Duodenal mucosa (tissue), 2 donors: ENCODE measurements at regions not wholly inside any gene's neighbourhood (a gene's known extent, or its start where the extent isn't known, plus 50 kb on each side); places are given as distances from the start of the nearest gene placed in this dataset.
"Not testable (repeated sequence)": the region's sequence is repeated elsewhere in the genome, so short reads cannot be mapped to it uniquely, and the experiment has no call there.

Experiments used
- H3K27ac ChIP-seq: one replicate; pipeline ENCODE4 v1.7.0; 2013; ENCODE audit warnings: low read depth, low read length
- H3K27me3 ChIP-seq, 2 donors: one replicate each; pipeline ENCODE4 v1.7.0; 2013; ENCODE audit warnings: low read length in 2 of 2, control low read depth in 1 of 2; ENCODE audit not compliant: insufficient read depth in 2 of 2, control insufficient read depth in 1 of 2
- H3K36me3 ChIP-seq, 2 donors: one replicate each; pipeline ENCODE4 v1.7.0; 2013; ENCODE audit warnings: low read length in 2 of 2, control low read depth in 1 of 2; ENCODE audit not compliant: insufficient read depth in 2 of 2, control insufficient read depth in 1 of 2
- H3K4me1 ChIP-seq, 2 donors: one replicate each; pipeline ENCODE4 v1.7.0; 2013; ENCODE audit warnings: low read length in 2 of 2, control low read depth in 1 of 2; ENCODE audit not compliant: insufficient read depth in 2 of 2, control insufficient read depth in 1 of 2
- H3K4me3 ChIP-seq, 2 donors: one replicate each; pipeline ENCODE4 v1.7.0; 2013; ENCODE audit warnings: low read length in 2 of 2, low read depth in 1 of 2
- H3K9ac ChIP-seq, 2 donors: one replicate each; pipeline ENCODE4 v1.7.0; 2013; ENCODE audit warnings: low read length in 2 of 2, low read depth in 1 of 2
- H3K9me3 ChIP-seq, 2 donors: one replicate each; pipeline ENCODE4 v1.7.0; 2013; ENCODE audit warnings: low read length in 2 of 2, control low read depth in 1 of 2; ENCODE audit not compliant: control insufficient read depth in 1 of 2

GRCh38 chr10:121137533-121137932 lies 286.4 kb downstream of the WDR11 start:
- Histone ChIP-seq H3K4me3 (no peak overlapping the region), H3K4me1 (no peaks in the 10 kb centered on the region), H3K36me3 (no peaks in the 10 kb centered on the region), H3K9ac (no peak overlapping the region), H3K27me3 (no peaks in the 10 kb centered on the region), H3K9me3 (no peaks in the 10 kb centered on the region), H3K27ac (no peak overlapping the region)

DNA sequence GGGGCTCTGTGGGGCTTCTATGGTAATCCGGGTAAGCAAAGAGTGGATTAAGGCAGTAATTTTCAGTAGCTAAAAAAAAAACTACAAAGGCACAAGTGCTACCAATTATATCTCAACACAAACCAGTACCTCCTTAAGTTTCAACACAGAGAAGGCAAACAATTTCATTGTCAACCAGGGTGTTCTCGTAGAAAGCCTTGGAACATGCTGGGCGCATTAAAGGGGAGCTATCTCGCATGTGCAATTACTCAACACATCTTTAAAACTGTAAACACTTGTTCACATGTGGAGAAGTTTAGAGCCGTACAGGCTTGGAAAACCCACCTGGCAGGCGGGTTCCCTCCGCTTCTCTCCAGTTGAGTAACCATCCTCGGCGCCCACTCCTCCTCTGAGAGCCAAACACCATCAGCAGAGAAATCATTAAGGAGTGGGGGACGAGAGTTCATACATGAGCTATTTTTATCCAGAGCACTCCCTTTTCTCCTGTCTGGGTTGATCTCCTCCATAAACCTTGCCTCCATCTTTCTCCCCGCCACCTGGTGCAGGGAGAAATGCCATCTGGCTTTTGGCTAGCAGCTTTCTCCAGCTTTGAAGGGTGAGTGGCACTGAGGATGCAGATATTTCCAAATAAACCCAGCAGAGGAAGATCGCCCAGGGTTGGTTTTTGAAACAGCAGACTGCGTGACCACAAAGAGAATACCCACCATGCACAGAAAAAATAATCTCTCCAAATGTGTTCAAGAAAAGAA lies 287.1 kb downstream of the WDR11 start:
- Histone ChIP-seq H3K27ac (no peak overlapping the region), H3K9ac (no peak overlapping the region), H3K27me3 (no peaks in the 10 kb centered on the region), H3K36me3 (no peaks in the 10 kb centered on the region), H3K4me1 (no peaks in the 10 kb centered on the region), H3K4me3 (no peak overlapping the region), H3K9me3 (peaks cover 0 to 2% of the 10 kb centered on the region in 2 donors)

DNA sequence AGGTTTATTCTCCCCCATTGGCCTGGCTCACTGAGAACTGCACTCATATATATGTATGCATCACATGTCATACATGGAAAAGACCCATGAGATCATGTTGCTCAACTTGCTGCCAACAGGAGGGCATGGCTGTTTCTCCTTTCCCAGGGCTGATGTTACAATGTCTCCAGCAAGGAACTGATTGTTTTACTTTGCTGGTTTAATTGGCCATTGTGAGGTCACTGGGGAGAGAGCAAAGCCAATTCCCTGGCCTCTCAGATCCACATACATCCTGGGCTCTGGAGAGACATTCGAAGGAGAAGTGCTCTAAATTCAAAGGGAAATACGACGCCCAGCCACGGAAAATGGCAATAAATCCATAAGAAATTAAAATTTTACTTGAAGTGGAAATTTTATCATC lies 287.8 kb downstream of the WDR11 start:
- Histone ChIP-seq H3K4me3 (no peak overlapping the region), H3K27me3 (no peaks in the 10 kb centered on the region), H3K4me1 (no peaks in the 10 kb centered on the region), H3K27ac (no peak overlapping the region), H3K9ac (no peak overlapping the region), H3K36me3 (no peaks in the 10 kb centered on the region), H3K9me3 (peaks cover 3 to 8% of the 10 kb centered on the region in 2 donors)

- not testable (repeated sequence) for H3K27ac ChIP-seq, H3K9ac ChIP-seq, H3K36me3 ChIP-seq, H3K4me1 ChIP-seq, H3K27me3 ChIP-seq, H3K4me3 ChIP-seq
- peaks cover 3 to 13% of the 10 kb centered on the region in 2 donors for H3K9me3 ChIP-seq
Observed at GRCh38 chr10:121145802-121146395, 294.7 kb downstream of the WDR11 start.

DNA sequence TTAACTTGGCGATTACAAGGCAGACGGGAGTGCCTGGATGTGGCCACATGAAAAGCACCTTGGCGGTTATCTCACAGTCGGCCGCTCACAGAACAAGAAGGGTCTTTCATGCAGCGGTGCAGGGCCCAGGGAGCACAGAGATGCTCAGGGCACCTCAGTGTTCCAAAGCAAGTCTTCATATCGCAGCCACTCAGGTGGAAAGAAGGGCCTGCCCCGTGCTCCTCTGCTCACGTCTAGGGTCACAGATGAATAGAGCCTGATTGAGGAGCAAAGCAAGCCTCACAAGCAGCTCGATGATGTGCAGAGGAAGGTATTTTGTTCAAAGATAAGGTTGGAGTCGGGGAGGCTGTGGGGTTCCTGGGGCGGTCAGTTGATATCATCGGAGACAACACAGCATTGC lies 297.8 kb downstream of the WDR11 start:
- Histone ChIP-seq H3K9ac (no peak overlapping the region), H3K9me3 (peaks cover 0 to 5% of the 10 kb centered on the region in 2 donors), H3K4me3 (no peak overlapping the region), H3K27me3 (no peaks in the 10 kb centered on the region), H3K27ac (no peak overlapping the region), H3K36me3 (no peaks in the 10 kb centered on the region), H3K4me1 (no peaks in the 10 kb centered on the region)

DNA sequence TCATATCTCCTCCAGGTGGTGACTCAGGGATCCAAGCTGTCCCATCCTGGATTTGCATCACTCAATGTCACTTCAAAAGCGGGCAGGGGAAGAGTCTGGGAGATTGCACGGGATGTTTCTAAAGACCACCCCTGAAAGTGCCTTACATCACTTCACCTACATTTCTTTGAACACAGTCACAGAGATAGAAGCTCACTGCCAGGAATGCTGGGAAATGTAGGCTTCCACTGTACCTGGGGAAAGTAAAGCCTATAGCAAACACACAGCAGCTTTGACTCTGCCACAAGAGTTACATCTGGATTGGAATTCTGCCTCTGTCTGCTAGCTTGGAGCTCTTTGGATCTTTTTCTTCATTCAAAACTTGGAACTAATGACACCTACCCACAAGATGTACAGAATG lies 300.9 kb downstream of the WDR11 start:
- Histone ChIP-seq H3K27me3 (no peaks in the 10 kb centered on the region), H3K4me3 (no peak overlapping the region), H3K9me3 (no peaks in the 10 kb centered on the region), H3K27ac (no peak overlapping the region), H3K4me1 (peaks cover 14 to 17% of the 10 kb centered on the region in 2 donors), H3K36me3 (no peaks in the 10 kb centered on the region), H3K9ac (no peak overlapping the region)

- Histone ChIP-seq H3K4me3 (no peak overlapping the region), H3K9me3 (no peaks in the 10 kb centered on the region), H3K27ac (no peak overlapping the region), H3K27me3 (no peaks in the 10 kb centered on the region), H3K9ac (no peak overlapping the region), H3K36me3 (no peaks in the 10 kb centered on the region), H3K4me1 (peaks cover 17 to 18% of the 10 kb centered on the region in 2 donors)
Observed at GRCh38 chr10:121152935-121153334, 301.8 kb downstream of the WDR11 start.

DNA sequence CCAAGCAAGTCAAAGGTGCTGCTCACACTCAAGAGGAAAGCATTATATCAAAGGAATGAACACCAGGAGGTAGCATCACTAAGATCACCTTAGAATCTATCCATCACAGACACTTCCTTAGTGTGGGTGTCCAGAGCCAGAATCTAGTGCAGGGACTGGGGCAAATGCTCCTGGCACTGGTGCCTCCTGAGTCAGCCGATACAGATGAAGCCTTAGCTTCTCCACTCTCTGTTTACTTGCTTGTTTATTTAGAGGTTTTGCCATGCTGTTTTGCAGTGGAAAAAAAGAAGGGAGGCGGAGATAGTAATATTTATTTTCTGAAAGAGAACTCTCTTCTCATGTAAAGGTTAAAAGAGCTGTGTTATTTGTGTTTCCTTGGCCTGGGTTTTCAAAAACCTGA lies 303.1 kb downstream of the WDR11 start:
- no peak overlapping the region for H3K27ac ChIP-seq
- no peak overlapping the region for H3K9ac ChIP-seq

GRCh38 chr10:121154846-121155245 lies 303.7 kb downstream of the WDR11 start:
- no peaks in the 10 kb centered on the region for H3K27me3 ChIP-seq
- H3K36me3 ChIP-seq: no peaks in the 10 kb centered on the region
- no peak overlapping the region for H3K4me3 ChIP-seq
- H3K4me1 ChIP-seq: peaks cover 27 to 35% of the 10 kb centered on the region in 2 donors
- H3K9me3 ChIP-seq: no peaks in the 10 kb centered on the region
- no peak overlapping the region for H3K9ac ChIP-seq
- H3K27ac ChIP-seq: no peak overlapping the region

More for the DNA sequence above, 303.1 kb downstream of the WDR11 start:
- no peaks in the 10 kb centered on the region for H3K27me3 ChIP-seq
- no peaks in the 10 kb centered on the region for H3K36me3 ChIP-seq
- no peak overlapping the region for H3K4me3 ChIP-seq
- H3K4me1 ChIP-seq: peaks cover 27 to 31% of the 10 kb centered on the region in 2 donors
- H3K9me3 ChIP-seq: no peaks in the 10 kb centered on the region

DNA sequence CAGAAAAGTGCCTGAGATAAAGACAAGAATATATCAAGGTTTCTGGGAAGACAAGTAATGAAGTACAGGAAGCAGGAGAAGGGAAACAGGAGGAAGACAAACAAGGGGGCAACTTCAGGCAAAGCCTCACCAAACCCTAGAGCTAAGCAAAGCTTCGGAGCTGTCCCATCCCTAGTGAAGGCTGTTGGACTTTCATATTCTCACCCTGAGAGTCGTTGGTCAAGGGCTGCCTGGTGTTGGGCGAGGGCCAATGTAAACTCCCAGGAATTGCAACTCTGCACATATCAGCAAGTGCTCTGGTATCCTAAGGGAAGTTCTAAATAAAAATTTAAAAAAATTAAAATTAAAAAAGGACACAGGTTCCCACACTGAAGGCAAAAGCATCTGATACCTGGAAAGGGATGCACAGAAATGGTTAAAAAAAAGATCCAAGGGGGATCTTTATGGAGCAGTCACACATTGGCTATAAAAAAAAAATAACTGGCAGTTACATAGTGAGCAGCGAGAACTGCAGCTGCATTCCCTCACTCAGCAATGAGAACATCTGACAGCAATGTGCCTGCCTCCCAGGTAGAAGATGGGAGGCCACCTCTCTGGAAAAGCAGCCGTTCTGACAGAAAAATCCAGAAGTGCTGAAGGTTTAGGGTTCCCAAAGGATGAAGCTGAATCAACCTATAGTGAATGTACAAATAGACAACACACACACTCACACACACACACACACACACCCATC lies 304.7 kb downstream of the WDR11 start:
- H3K9ac ChIP-seq: no peak overlapping the region
- H3K9me3 ChIP-seq: no peaks in the 10 kb centered on the region
- H3K27me3 ChIP-seq: no peaks in the 10 kb centered on the region
- H3K4me1 ChIP-seq: peaks cover 27 to 35% of the 10 kb centered on the region in 2 donors
- no peak overlapping the region for H3K4me3 ChIP-seq
- H3K27ac ChIP-seq: no peak overlapping the region
- H3K36me3 ChIP-seq: no peaks in the 10 kb centered on the region
